AG09319 (cell line): ENCODE measurements at regions not wholly inside any gene's neighbourhood (a gene's known extent, or its start where the extent isn't known, plus 50 kb on each side); places are given as distances from the start of the nearest gene placed in this dataset.

Experiments used
- DNase-seq: peaks from one replicate; pipeline ENCODE4 v3.0.0-alpha.2; 2010; ENCODE audit warnings: low read depth; ENCODE audit errors: extremely low read depth
- TF ChIP-seq, protein P1 (sequence below): IDR thresholded peaks from 2 replicates; pipeline ENCODE4 v1.5.1; 2011; ENCODE audit warnings: low read depth, mild to moderate bottlenecking, inconsistent platforms, low read length, moderate library complexity

DNA sequence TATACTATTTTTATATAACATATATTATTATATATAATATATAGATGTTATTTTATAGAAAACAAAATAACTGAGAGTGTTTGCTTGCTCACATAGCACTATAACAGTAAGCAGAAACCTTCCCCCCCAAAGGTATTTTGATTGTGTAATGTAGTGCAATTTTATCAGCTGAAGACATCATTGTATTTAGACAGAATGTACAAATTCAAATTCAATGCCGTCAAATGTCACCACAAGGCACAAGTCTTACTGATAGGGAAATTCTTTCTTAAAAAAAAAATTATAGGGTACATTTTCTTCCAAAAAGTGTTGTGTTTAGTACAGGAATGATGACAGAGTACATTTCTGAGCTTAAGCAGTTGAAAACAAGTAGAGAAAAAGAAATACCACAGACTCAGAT is 1147.1 kb upstream of the SPRY2 start:
- no peak for DNase-seq
- TF ChIP-seq, protein P1, sequence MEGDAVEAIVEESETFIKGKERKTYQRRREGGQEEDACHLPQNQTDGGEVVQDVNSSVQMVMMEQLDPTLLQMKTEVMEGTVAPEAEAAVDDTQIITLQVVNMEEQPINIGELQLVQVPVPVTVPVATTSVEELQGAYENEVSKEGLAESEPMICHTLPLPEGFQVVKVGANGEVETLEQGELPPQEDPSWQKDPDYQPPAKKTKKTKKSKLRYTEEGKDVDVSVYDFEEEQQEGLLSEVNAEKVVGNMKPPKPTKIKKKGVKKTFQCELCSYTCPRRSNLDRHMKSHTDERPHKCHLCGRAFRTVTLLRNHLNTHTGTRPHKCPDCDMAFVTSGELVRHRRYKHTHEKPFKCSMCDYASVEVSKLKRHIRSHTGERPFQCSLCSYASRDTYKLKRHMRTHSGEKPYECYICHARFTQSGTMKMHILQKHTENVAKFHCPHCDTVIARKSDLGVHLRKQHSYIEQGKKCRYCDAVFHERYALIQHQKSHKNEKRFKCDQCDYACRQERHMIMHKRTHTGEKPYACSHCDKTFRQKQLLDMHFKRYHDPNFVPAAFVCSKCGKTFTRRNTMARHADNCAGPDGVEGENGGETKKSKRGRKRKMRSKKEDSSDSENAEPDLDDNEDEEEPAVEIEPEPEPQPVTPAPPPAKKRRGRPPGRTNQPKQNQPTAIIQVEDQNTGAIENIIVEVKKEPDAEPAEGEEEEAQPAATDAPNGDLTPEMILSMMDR = no peak

GRCh38 chr13:81487151-81487550 is 1146.2 kb upstream of the SPRY2 start:
- TF ChIP-seq, protein P1 = no peak
- DNase-seq = no peak

DNA sequence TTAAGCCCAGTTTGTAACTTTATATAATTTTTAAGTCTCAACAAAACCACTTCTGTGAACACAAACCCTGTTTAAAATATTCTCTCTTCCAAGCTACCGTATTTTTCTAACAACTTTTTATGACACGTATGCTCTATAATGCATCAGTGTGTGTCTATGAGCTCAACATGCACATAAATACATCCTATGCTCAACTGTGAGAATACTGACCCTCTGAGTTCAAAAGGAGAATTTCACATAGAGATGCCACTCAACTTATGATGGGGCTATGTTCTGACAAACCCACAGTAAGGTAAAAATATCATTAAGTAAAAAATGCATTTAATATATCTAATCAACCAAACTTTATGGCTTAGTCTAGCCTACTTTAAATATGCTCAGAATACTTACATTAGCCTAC is 1139.7 kb upstream of the SPRY2 start:
- DNase-seq = no peak
- TF ChIP-seq, protein P1 = no peak

- TF ChIP-seq, protein P1 = no peak
- DNase-seq = no peak
These were observed 1132.5 kb upstream of the SPRY2 start for GRCh38 chr13:81473366-81473899.

GRCh38 chr13:81458170-81458569 is 1117.2 kb upstream of the SPRY2 start:
- DNase-seq = no peak
- TF ChIP-seq, protein P1 = no peak

- DNase-seq = no peak
- TF ChIP-seq, protein P1 = no peak
These were observed 1105.5 kb upstream of the SPRY2 start for GRCh38 chr13:81446441-81446840.

DNA sequence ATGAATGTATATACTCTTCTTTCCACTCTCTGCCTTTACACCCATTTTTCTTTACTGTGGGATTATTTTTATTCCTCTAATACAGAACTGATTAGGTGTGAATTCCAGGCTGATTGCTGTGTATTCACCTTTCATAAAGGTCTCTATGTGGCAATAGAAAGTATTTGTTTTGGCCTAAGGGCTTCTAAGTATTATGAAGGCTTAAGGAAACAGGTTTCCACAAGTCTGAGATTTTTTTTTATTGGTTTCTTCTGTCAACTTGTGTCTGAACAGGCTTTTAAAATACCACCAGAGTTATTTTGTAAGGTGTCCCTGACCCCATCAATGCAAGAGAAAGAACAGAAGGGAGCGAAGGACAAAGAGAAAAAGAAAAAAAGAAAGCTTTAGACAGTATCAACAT is 1102.0 kb upstream of the SPRY2 start:
- no peak for DNase-seq
- TF ChIP-seq, protein P1 = no peak
